Suprapubic skin (tissue), 4 donors: ENCODE measurements at regions not wholly inside any gene's neighbourhood (a gene's known extent, or its start where the extent isn't known, plus 50 kb on each side); places are given as distances from the start of the nearest gene placed in this dataset.
"Not testable (repeated sequence)": the region's sequence is repeated elsewhere in the genome, so short reads cannot be mapped to it uniquely, and the experiment has no call there.

ENCODE experiments used
- CTCF ChIP-seq, 2 donors: fragments of 200-600 bp in 1 of 2; fragments of 450-650 bp in 1 of 2; sonication (generic) in 1 of 2; IDR thresholded peaks; one replicate each; pipeline ENCODE4 v1.5.1; 2016 to 2019; ENCODE audit warnings: antibody characterized with exemption in 2 of 2, mild to moderate bottlenecking in 1 of 2, moderate library complexity in 1 of 2
- EP300 ChIP-seq: sonication (generic); formaldehyde crosslinking; IDR thresholded peaks from one replicate; pipeline ENCODE4 v1.6.1; 2017; ENCODE audit warnings: antibody characterized with exemption
- POLR2A ChIP-seq, 2 donors: fragments of 450-650 bp; IDR thresholded peaks; one replicate each; pipeline ENCODE4 v1.6.1; 2017; ENCODE audit warnings: antibody characterized with exemption in 2 of 2, mild to moderate bottlenecking in 2 of 2, moderate library complexity in 2 of 2
- POLR2AphosphoS5 ChIP-seq, 3 donors: sonication (generic); formaldehyde crosslinking; IDR thresholded peaks; one replicate each; pipeline ENCODE4 v1.6.1; 2017; ENCODE audit warnings: antibody characterized with exemption in 3 of 3

GRCh38 chr1:242673165-242673564 is 148.7 kb upstream of the PLD5 start:
- TF ChIP-seq CTCF (IDR thresholded peaks at IDR 0.05); POLR2A (IDR thresholded peaks at IDR 0.05); EP300; POLR2AphosphoS5 (IDR thresholded peaks at IDR 0.05): not testable (repeated sequence)
